Keratinocyte (primary cell): ENCODE measurements at regions not wholly inside any gene's neighbourhood (a gene's known extent, or its start where the extent isn't known, plus 50 kb on each side); places are given as distances from the start of the nearest gene placed in this dataset.

Source experiments
- CTCF ChIP-seq, 3 experiments: IDR thresholded peaks in 1 of 3; conservative IDR thresholded peaks in 1 of 3; optimal IDR thresholded peaks in 1 of 3; 2 replicates in 2 of 3; 3 replicates in 1 of 3; pipeline versions ENCODE3 to v1.5.1; 2011; ENCODE audit warnings: low read length in 3 of 3, mild to moderate bottlenecking in 3 of 3, moderate library complexity in 2 of 3, control low read depth in 1 of 3, inconsistent platforms in 1 of 3; ENCODE audit not compliant: insufficient read depth in 2 of 3; ENCODE audit errors: extremely low read depth in 1 of 3
- EZH2 ChIP-seq: IDR thresholded peaks from one replicate; pipeline ENCODE4 v1.6.1; 2012; ENCODE audit warnings: inconsistent platforms, mild to moderate bottlenecking, low read length, moderate library complexity

GRCh38 chr17:70021726-70022125 is 53.3 kb upstream of the KCNJ16 start:
- TF ChIP-seq CTCF (optimal IDR thresholded peaks at IDR 0.05 in 1 of 3, IDR thresholded peaks at IDR 0.05 in 1 of 3, conservative IDR thresholded peaks at IDR 0.05 in 1 of 3; ENCODE audit: extremely low read depth in 1 of 3, insufficient read depth in 2 of 3, low read length in 3 of 3) (no peak), EZH2 (no peak)
